Jurkat, Clone E6-1 (cell line): ENCODE measurements at regions not wholly inside any gene's neighbourhood (a gene's known extent, or its start where the extent isn't known, plus 50 kb on each side); places are given as distances from the start of the nearest gene placed in this dataset.
A peak's percentile ranks its signal among the peaks of the same experiment; 100 is the strongest.

Experiments
- DNase-seq: peaks from one replicate; pipeline ENCODE4 v3.0.0-alpha.2; 2011; ENCODE audit warnings: low read depth, low spot score
- H3K4me3 ChIP-seq: 2 replicates; pipeline ENCODE4 v1.5.1; 2011; ENCODE audit warnings: mild to moderate bottlenecking, low read length, control low read depth, moderate library complexity

- no peak overlapping the region for H3K4me3 ChIP-seq
- no peak for DNase-seq
These were observed 264.0 kb upstream of the GRIP1 start for GRCh38 chr12:66942741-66943465.

GRCh38 chr12:66944365-66944764 is 265.5 kb upstream of the GRIP1 start:
- DNase-seq = no peak
- no peak overlapping the region for H3K4me3 ChIP-seq

GRCh38 chr12:66945189-66945817 is 266.4 kb upstream of the GRIP1 start:
- no peak for DNase-seq
- no peak overlapping the region for H3K4me3 ChIP-seq

- H3K4me3 ChIP-seq = no peak overlapping the region
- no peak for DNase-seq
These were observed 268.2 kb upstream of the GRIP1 start for GRCh38 chr12:66947119-66947518.

- DNase-seq = no peak
- H3K4me3 ChIP-seq = no peak overlapping the region
These were observed 273.8 kb upstream of the GRIP1 start for GRCh38 chr12:66952668-66953067.

GRCh38 chr12:66956300-66956699 is 277.4 kb upstream of the GRIP1 start:
- DNase-seq = no peak
- H3K4me3 ChIP-seq = no peak overlapping the region

- H3K4me3 ChIP-seq = no peak overlapping the region
- no peak for DNase-seq
These were observed 280.4 kb upstream of the GRIP1 start for GRCh38 chr12:66959276-66959675.

- H3K4me3 ChIP-seq = no peak overlapping the region
- DNase-seq = no peak
These were observed 281.1 kb upstream of the GRIP1 start for GRCh38 chr12:66960006-66960405.

- no peak for DNase-seq
- H3K4me3 ChIP-seq = no peak overlapping the region
These were observed 282.1 kb upstream of the GRIP1 start for GRCh38 chr12:66960704-66961690.

GRCh38 chr12:66962290-66962689 is 283.4 kb upstream of the GRIP1 start:
- no peak for DNase-seq
- H3K4me3 ChIP-seq = no peak overlapping the region

GRCh38 chr12:66963901-66964300 is 285.0 kb upstream of the GRIP1 start:
- H3K4me3 ChIP-seq = no peak overlapping the region
- no peak for DNase-seq

GRCh38 chr12:66964629-66965028 is 285.8 kb upstream of the GRIP1 start:
- DNase-seq = peak; percentile 82
- H3K4me3 ChIP-seq = no peak overlapping the region

- DNase-seq = no peak
- H3K4me3 ChIP-seq = no peak overlapping the region
These were observed 286.7 kb upstream of the GRIP1 start for GRCh38 chr12:66965621-66966020.

- DNase-seq = no peak
- no peak overlapping the region for H3K4me3 ChIP-seq
These were observed 292.9 kb upstream of the GRIP1 start for GRCh38 chr12:66971816-66972215.

- no peak overlapping the region for H3K4me3 ChIP-seq
- DNase-seq = no peak
These were observed 292.6 kb upstream of the CAND1 start for GRCh38 chr12:66976526-66976925.

- no peak overlapping the region for H3K4me3 ChIP-seq
- no peak for DNase-seq
These were observed 290.4 kb upstream of the CAND1 start for GRCh38 chr12:66978802-66979201.

- H3K4me3 ChIP-seq = no peak overlapping the region
- DNase-seq = no peak
These were observed 289.9 kb upstream of the CAND1 start for GRCh38 chr12:66979251-66979650.

GRCh38 chr12:66984077-66984476 is 285.1 kb upstream of the CAND1 start:
- H3K4me3 ChIP-seq = no peak overlapping the region
- DNase-seq = no peak

- DNase-seq = no peak
- no peak overlapping the region for H3K4me3 ChIP-seq
These were observed 284.2 kb upstream of the CAND1 start for GRCh38 chr12:66984962-66985361.

- DNase-seq = no peak
- H3K4me3 ChIP-seq = no peak overlapping the region
These were observed 270.0 kb upstream of the CAND1 start for GRCh38 chr12:66999141-66999540.
